ENCODE measurements at regions not wholly inside any gene's neighbourhood (a gene's known extent, or its start where the extent isn't known, plus 50 kb on each side); places are given as distances from the start of the nearest gene placed in this dataset.

- FAIRE-seq (no peak), DNase-seq (ENCODE audit: low read depth, low spot score) (no peak)
- Histone ChIP-seq H3K36me3 (ENCODE audit: control insufficient read depth in 2 of 2, extremely low read depth in 1 of 2, insufficient read depth in 2 of 2, low read length in 2 of 2) (no peaks in the 10 kb centered on the region), H3K4me1 (ENCODE audit: control insufficient read depth, extremely low read depth, insufficient read depth, low read length) (no peaks in the 10 kb centered on the region), H3K27ac (ENCODE audit: control insufficient read depth, insufficient read depth, low read length) (no peak overlapping the region), H3K9ac (ENCODE audit: control insufficient read depth, extremely low read depth, insufficient read depth, low read length) (no peak overlapping the region), H4K20me1 (ENCODE audit: control insufficient read depth, extremely low read depth, insufficient read depth, low read length) (no peaks in the 10 kb centered on the region), H3K27me3 (ENCODE audit: control insufficient read depth, extremely low read depth, insufficient read depth, low read length) (no peaks in the 10 kb centered on the region), H3K9me1 (ENCODE audit: control insufficient read depth, extremely low read depth, insufficient read depth, low read length) (no peaks in the 10 kb centered on the region), H3K4me2 (ENCODE audit: control insufficient read depth, extremely low read depth, insufficient read depth, low read depth, low read length) (no peak overlapping the region), H3K79me2 (ENCODE audit: control insufficient read depth, insufficient read depth, low read length) (no peaks in the 10 kb centered on the region), H3K4me3 (ENCODE audit: control insufficient read depth in 2 of 3, extremely low read depth in 1 of 3, insufficient read depth in 2 of 3, low read depth in 1 of 3, low read length in 3 of 3) (no peak overlapping the region), H2AFZ (ENCODE audit: control insufficient read depth, low read length) (no peak overlapping the region), H3K9me3 (ENCODE audit: control insufficient read depth, low read depth, low read length) (no peaks in the 10 kb centered on the region)
- dilution Hi-C loops (cut with MboI; ENCODE audit: extremely low pct_ligation_motif_present, low sequenced_read_pairs) = no loop called here
- TF ChIP-seq EZH2 (IDR thresholded peaks at IDR 0.05; ENCODE audit: low read length) (no peak), CTCF (optimal IDR thresholded peaks at IDR 0.05 in 1 of 3, IDR thresholded peaks at IDR 0.05 in 1 of 3, conservative IDR thresholded peaks at IDR 0.05 in 1 of 3; ENCODE audit: extremely low read depth in 1 of 3, insufficient read depth in 2 of 3, low read length in 3 of 3) (no peak)
These were observed 112.4 kb upstream of the SPATA31D4 start for GRCh38 chr9:81815781-81816180.

GRCh38 chr9:81819155-81819554 lies 109.1 kb upstream of the SPATA31D4 start:
- H3K9me3 ChIP-seq (ENCODE audit: control insufficient read depth, low read depth, low read length) = no peaks in the 10 kb centered on the region
- H2AFZ ChIP-seq (ENCODE audit: control insufficient read depth, low read length) = no peak overlapping the region
- DNase-seq (ENCODE audit: low read depth, low spot score) (no peak), FAIRE-seq (no peak)
- no peak overlapping the region for H3K4me2 ChIP-seq (ENCODE audit: control insufficient read depth, extremely low read depth, insufficient read depth, low read depth, low read length)
- peaks cover 20% of the 10 kb centered on the region for H3K4me1 ChIP-seq (ENCODE audit: control insufficient read depth, extremely low read depth, insufficient read depth, low read length)
- dilution Hi-C loops (cut with MboI; ENCODE audit: extremely low pct_ligation_motif_present, low sequenced_read_pairs) = no loop called here
- TF ChIP-seq EZH2 (IDR thresholded peaks at IDR 0.05; ENCODE audit: low read length) (no peak), CTCF (optimal IDR thresholded peaks at IDR 0.05 in 1 of 3, IDR thresholded peaks at IDR 0.05 in 1 of 3, conservative IDR thresholded peaks at IDR 0.05 in 1 of 3; ENCODE audit: extremely low read depth in 1 of 3, insufficient read depth in 2 of 3, low read length in 3 of 3) (no peak)
- no peak overlapping the region for H3K4me3 ChIP-seq (ENCODE audit: control insufficient read depth in 2 of 3, extremely low read depth in 1 of 3, insufficient read depth in 2 of 3, low read depth in 1 of 3, low read length in 3 of 3)
- H4K20me1 ChIP-seq (ENCODE audit: control insufficient read depth, extremely low read depth, insufficient read depth, low read length) = no peaks in the 10 kb centered on the region
- no peaks in the 10 kb centered on the region for H3K9me1 ChIP-seq (ENCODE audit: control insufficient read depth, extremely low read depth, insufficient read depth, low read length)
- no peak overlapping the region for H3K9ac ChIP-seq (ENCODE audit: control insufficient read depth, extremely low read depth, insufficient read depth, low read length)
- no peak overlapping the region for H3K27ac ChIP-seq (ENCODE audit: control insufficient read depth, insufficient read depth, low read length)
- H3K36me3 ChIP-seq (ENCODE audit: control insufficient read depth in 2 of 2, extremely low read depth in 1 of 2, insufficient read depth in 2 of 2, low read length in 2 of 2) = no peaks in the 10 kb centered on the region
- H3K27me3 ChIP-seq (ENCODE audit: control insufficient read depth, extremely low read depth, insufficient read depth, low read length) = no peaks in the 10 kb centered on the region
- no peaks in the 10 kb centered on the region for H3K79me2 ChIP-seq (ENCODE audit: control insufficient read depth, insufficient read depth, low read length)
